Activated CD4-positive, alpha-beta memory T cell treated with anti-CD3 and anti-CD28 coated beads for 36 hours (primary cell): ENCODE measurements at regions not wholly inside any gene's neighbourhood (a gene's known extent, or its start where the extent isn't known, plus 50 kb on each side); places are given as distances from the start of the nearest gene placed in this dataset.
"Not testable (repeated sequence)": the region's sequence is repeated elsewhere in the genome, so short reads cannot be mapped to it uniquely, and the experiment has no call there.

ENCODE experiments used
- CTCF ChIA-PET: fragments of 350-600 bp; sonication (Branson Sonifier 250); formaldehyde crosslinking; loops from one replicate; lab custom pipeline; 2021; ENCODE audit warnings: antibody characterized with exemption, inconsistent platforms; lab: Charles Lee
- POLR2A ChIA-PET: fragments of 350-600 bp; sonication (Branson Sonifier 250); formaldehyde crosslinking; loops from one replicate; lab custom pipeline; 2021; ENCODE audit warnings: antibody characterized with exemption; lab: Charles Lee
- DNase-seq: peaks from one replicate; pipeline ENCODE4 v3.0.0-alpha.2; 2020
- H3K27ac Mint-ChIP-seq: one replicate; pipeline ENCODE4 v1.8.0; 2021; ENCODE audit warnings: mixed read lengths
- H3K27me3 Mint-ChIP-seq: one replicate; pipeline ENCODE4 v1.8.0; 2021; ENCODE audit warnings: mixed read lengths
- H3K36me3 Mint-ChIP-seq: one replicate; pipeline ENCODE4 v1.8.0; 2021; ENCODE audit warnings: mixed read lengths
- H3K4me1 Mint-ChIP-seq: one replicate; pipeline ENCODE4 v1.8.0; 2021; ENCODE audit warnings: low read depth, mixed read lengths
- H3K4me3 Mint-ChIP-seq: one replicate; pipeline ENCODE4 v1.8.0; 2021; ENCODE audit warnings: mild to moderate bottlenecking, mixed read lengths
- H3K9me3 Mint-ChIP-seq: one replicate; pipeline ENCODE4 v1.8.0; 2021; ENCODE audit warnings: mixed read lengths
- intact Hi-C: fragments of 100-400 bp; cut with micrococcal nuclease; formaldehyde crosslinking; loops from one replicate; pipeline ENCODE4 v1.15.1; 2023

GRCh38 chr20:53769041-53769440, 175.4 kb upstream of the ZNF217 start:
- POLR2A ChIA-PET: no interaction called here
- Mint-ChIP-seq H3K4me1 (peaks cover 12% of the 10 kb centered on the region), H3K9me3 (no peaks in the 10 kb centered on the region), H3K27ac (no peak overlapping the region), H3K27me3 (no peaks in the 10 kb centered on the region), H3K4me3 (no peak overlapping the region), H3K36me3 (no peaks in the 10 kb centered on the region)
- DNase-seq: no peak
- intact Hi-C loops: no loop called here
- CTCF ChIA-PET: interaction anchor here (1.0 kb wide), 1 partner anchor 61 kb away, joined by 4 read pairs; no protein-coding TSS in a partner anchor

- CTCF ChIA-PET: interaction anchor here (1.0 kb wide), 1 partner anchor 60 kb away, joined by 4 read pairs; no protein-coding TSS in a partner anchor
- H3K9me3 Mint-ChIP-seq: no peaks in the 10 kb centered on the region
- H3K4me3 Mint-ChIP-seq: no peak overlapping the region
- H3K27ac Mint-ChIP-seq: no peak overlapping the region
- intact Hi-C loops: no loop called here
- DNase-seq: no peak
- peaks cover 5% of the 10 kb centered on the region for H3K4me1 Mint-ChIP-seq
- no peaks in the 10 kb centered on the region for H3K36me3 Mint-ChIP-seq
- no peaks in the 10 kb centered on the region for H3K27me3 Mint-ChIP-seq
- POLR2A ChIA-PET: no interaction called here
Observed at GRCh38 chr20:53768329-53768728, 174.7 kb upstream of the ZNF217 start.

GRCh38 chr20:53767206-53767930, 173.7 kb upstream of the ZNF217 start:
- Mint-ChIP-seq H3K4me3 (no peak overlapping the region), H3K4me1 (peaks cover 4% of the 10 kb centered on the region), H3K27ac (no peak overlapping the region), H3K9me3 (no peaks in the 10 kb centered on the region), H3K27me3 (no peaks in the 10 kb centered on the region), H3K36me3 (no peaks in the 10 kb centered on the region)
- no peak for DNase-seq
- intact Hi-C loops: no loop called here
- ChIA-PET CTCF (no interaction called here), POLR2A (no interaction called here)

- DNase-seq: no peak
- Mint-ChIP-seq H3K36me3 (no peaks in the 10 kb centered on the region), H3K27me3 (no peaks in the 10 kb centered on the region), H3K4me1 (peaks cover 4% of the 10 kb centered on the region), H3K27ac (no peak overlapping the region), H3K9me3 (no peaks in the 10 kb centered on the region), H3K4me3 (no peak overlapping the region)
- intact Hi-C loops: no loop called here
- ChIA-PET POLR2A (no interaction called here), CTCF (interaction anchor here (1.1 kb wide), 1 partner anchor 109 kb away, joined by 3 read pairs; no protein-coding TSS in a partner anchor)
Observed at GRCh38 chr20:53764415-53764800, 170.8 kb upstream of the ZNF217 start.

- CTCF ChIA-PET: interaction anchor here (1.1 kb wide), 1 partner anchor 109 kb away, joined by 3 read pairs; no protein-coding TSS in a partner anchor
- H3K27ac Mint-ChIP-seq: no peak overlapping the region
- no peak overlapping the region for H3K4me3 Mint-ChIP-seq
- H3K4me1 Mint-ChIP-seq: peaks cover 4% of the 10 kb centered on the region
- intact Hi-C loops: no loop called here
- no peaks in the 10 kb centered on the region for H3K36me3 Mint-ChIP-seq
- POLR2A ChIA-PET: no interaction called here
- H3K27me3 Mint-ChIP-seq: no peaks in the 10 kb centered on the region
- H3K9me3 Mint-ChIP-seq: no peaks in the 10 kb centered on the region
- no peak for DNase-seq
Observed at GRCh38 chr20:53763707-53764414, 170.2 kb upstream of the ZNF217 start.

- DNase-seq, CTCF ChIA-PET, H3K36me3 Mint-ChIP-seq, H3K4me1 Mint-ChIP-seq, H3K4me3 Mint-ChIP-seq, intact Hi-C loops, H3K27ac Mint-ChIP-seq, POLR2A ChIA-PET, H3K27me3 Mint-ChIP-seq, H3K9me3 Mint-ChIP-seq: not testable (repeated sequence)
Observed at GRCh38 chr20:53762423-53762798, 168.8 kb upstream of the ZNF217 start.

- ChIA-PET POLR2A (no interaction called here), CTCF (no interaction called here)
- intact Hi-C loops: no loop called here
Observed at GRCh38 chr20:53760025-53760441, 166.4 kb upstream of the ZNF217 start.

GRCh38 chr20:53757472-53757913, 163.9 kb upstream of the ZNF217 start:
- Mint-ChIP-seq H3K4me3 (no peak overlapping the region), H3K27ac (no peak overlapping the region), H3K27me3 (no peaks in the 10 kb centered on the region), H3K36me3 (no peaks in the 10 kb centered on the region), H3K4me1 (peaks cover 33% of the 10 kb centered on the region), H3K9me3 (no peaks in the 10 kb centered on the region)
- ChIA-PET POLR2A (interaction anchor here (0.7 kb wide), 1 partner anchor 37 kb away, joined by 3 read pairs; no protein-coding TSS in a partner anchor), CTCF (no interaction called here)
- no peak for DNase-seq
- intact Hi-C loops: no loop called here

More at GRCh38 chr20:53760025-53760441, 166.4 kb upstream of the ZNF217 start:
- H3K4me1 Mint-ChIP-seq: peaks cover 9% of the 10 kb centered on the region
- no peaks in the 10 kb centered on the region for H3K36me3 Mint-ChIP-seq
- no peak overlapping the region for H3K4me3 Mint-ChIP-seq
- no peaks in the 10 kb centered on the region for H3K27me3 Mint-ChIP-seq
- H3K9me3 Mint-ChIP-seq: no peaks in the 10 kb centered on the region
- no peak for DNase-seq
- no peak overlapping the region for H3K27ac Mint-ChIP-seq

GRCh38 chr20:53755733-53756531, 162.3 kb upstream of the ZNF217 start:
- H3K9me3 Mint-ChIP-seq: no peaks in the 10 kb centered on the region
- peak overlapping the region; percentile 5 for H3K27ac Mint-ChIP-seq
- no peaks in the 10 kb centered on the region for H3K36me3 Mint-ChIP-seq
- ChIA-PET POLR2A (interaction anchor here (1.1 kb wide), 1 partner anchor 17 kb away, joined by 4 read pairs; no protein-coding TSS in a partner anchor), CTCF (no interaction called here)
- intact Hi-C loops: no loop called here
- DNase-seq: no peak
- no peaks in the 10 kb centered on the region for H3K27me3 Mint-ChIP-seq
- H3K4me1 Mint-ChIP-seq: peaks cover 46% of the 10 kb centered on the region
- H3K4me3 Mint-ChIP-seq: no peak overlapping the region

- H3K4me3 Mint-ChIP-seq: peak overlapping the region; percentile 5
- peaks cover 60% of the 10 kb centered on the region for H3K4me1 Mint-ChIP-seq
- POLR2A ChIA-PET: interaction anchor here (0.8 to 1.2 kb wide), 2 partner anchors 171 to 1364 kb away, joined by 3 to 4 read pairs; no protein-coding TSS in a partner anchor
- no peaks in the 10 kb centered on the region for H3K9me3 Mint-ChIP-seq
- intact Hi-C loops: loop anchor here (2.0 to 5.0 kb wide), 2 partner anchors 163 to 175 kb away; no protein-coding TSS in a partner anchor
- DNase-seq: no peak
- no peaks in the 10 kb centered on the region for H3K36me3 Mint-ChIP-seq
- CTCF ChIA-PET: interaction anchor here (1.0 to 1.6 kb wide), 4 partner anchors 18 to 186 kb away, joined by 3 to 5 read pairs (median 4); no protein-coding TSS in a partner anchor
- peak overlapping the region; percentile 72 for H3K27ac Mint-ChIP-seq
- H3K27me3 Mint-ChIP-seq: no peaks in the 10 kb centered on the region
Observed at GRCh38 chr20:53753880-53754459, 160.3 kb upstream of the ZNF217 start.
